ENCODE measurements at regions not wholly inside any gene's neighbourhood (a gene's known extent, or its start where the extent isn't known, plus 50 kb on each side); places are given as distances from the start of the nearest gene placed in this dataset.
"Not testable (repeated sequence)": the region's sequence is repeated elsewhere in the genome, so short reads cannot be mapped to it uniquely, and the experiment has no call there.

DNA sequence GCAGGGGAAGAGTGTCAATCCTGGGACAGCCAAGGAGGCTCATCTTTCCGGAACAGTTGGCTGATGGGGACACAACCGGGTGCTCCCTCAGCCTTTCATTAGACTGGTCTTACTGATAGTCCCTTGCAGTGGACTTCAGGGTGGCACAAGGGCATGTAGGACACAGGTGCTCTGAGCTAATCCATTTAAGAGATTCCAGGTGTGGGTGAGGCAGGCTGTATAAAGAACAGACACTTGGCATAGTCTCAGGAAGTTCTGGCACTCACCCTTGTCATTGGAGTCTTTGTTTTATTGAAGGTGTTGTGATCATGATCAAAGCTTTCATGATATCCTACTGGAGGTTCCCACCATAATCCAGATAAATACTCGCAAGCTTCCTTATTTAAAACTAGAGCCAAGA, 341.6 kb downstream of the EMP1 start:
- ChIA-PET CTCF (no interaction called here), POLR2A (no interaction called here)
- no peak for DNase-seq (ENCODE audit: extremely low spot score)
- TF ChIP-seq ELF4 (IDR thresholded peaks at IDR 0.05) (no peak), LEF1 (IDR thresholded peaks at IDR 0.05; ENCODE audit: borderline replicate concordance) (no peak), BHLHE40 (IDR thresholded peaks at IDR 0.05; ENCODE audit: borderline replicate concordance) (no peak), ZNF384 (IDR thresholded peaks at IDR 0.05) (no peak), CTBP1 (IDR thresholded peaks at IDR 0.05; ENCODE audit: borderline replicate concordance) (no peak), SP1 (IDR thresholded peaks at IDR 0.05) (no peak), FOXM1 (IDR thresholded peaks at IDR 0.05; ENCODE audit: borderline replicate concordance) (no peak), FOXA1 (IDR thresholded peaks at IDR 0.05) (no peak), ARNT (IDR thresholded peaks at IDR 0.05) (no peak), HDGF (IDR thresholded peaks at IDR 0.05; ENCODE audit: borderline replicate concordance) (no peak), NFRKB (IDR thresholded peaks at IDR 0.05) (no peak), L3MBTL2 (conservative IDR thresholded peaks at IDR 0.05) (no peak), SUZ12 (IDR thresholded peaks at IDR 0.05) (no peak), TARDBP (IDR thresholded peaks at IDR 0.05) (no peak), FOXK2 (IDR thresholded peaks at IDR 0.05) (no peak)
- TF ChIP-seq, protein P1, sequence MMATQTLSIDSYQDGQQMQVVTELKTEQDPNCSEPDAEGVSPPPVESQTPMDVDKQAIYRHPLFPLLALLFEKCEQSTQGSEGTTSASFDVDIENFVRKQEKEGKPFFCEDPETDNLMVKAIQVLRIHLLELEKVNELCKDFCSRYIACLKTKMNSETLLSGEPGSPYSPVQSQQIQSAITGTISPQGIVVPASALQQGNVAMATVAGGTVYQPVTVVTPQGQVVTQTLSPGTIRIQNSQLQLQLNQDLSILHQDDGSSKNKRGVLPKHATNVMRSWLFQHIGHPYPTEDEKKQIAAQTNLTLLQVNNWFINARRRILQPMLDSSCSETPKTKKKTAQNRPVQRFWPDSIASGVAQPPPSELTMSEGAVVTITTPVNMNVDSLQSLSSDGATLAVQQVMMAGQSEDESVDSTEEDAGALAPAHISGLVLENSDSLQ (IDR thresholded peaks at IDR 0.05), result no peak

- TF ChIP-seq SUZ12 (IDR thresholded peaks at IDR 0.05) (no peak), ZNF384 (IDR thresholded peaks at IDR 0.05) (no peak), FOXA1 (IDR thresholded peaks at IDR 0.05) (no peak), BHLHE40 (IDR thresholded peaks at IDR 0.05; ENCODE audit: borderline replicate concordance) (no peak), SP1 (IDR thresholded peaks at IDR 0.05) (no peak), ELF4 (IDR thresholded peaks at IDR 0.05) (no peak), NFRKB (IDR thresholded peaks at IDR 0.05) (no peak), HDGF (IDR thresholded peaks at IDR 0.05; ENCODE audit: borderline replicate concordance) (no peak), FOXK2 (IDR thresholded peaks at IDR 0.05) (no peak), ARNT (IDR thresholded peaks at IDR 0.05) (no peak), L3MBTL2 (conservative IDR thresholded peaks at IDR 0.05) (no peak), CTBP1 (IDR thresholded peaks at IDR 0.05; ENCODE audit: borderline replicate concordance) (no peak), TARDBP (IDR thresholded peaks at IDR 0.05) (no peak), LEF1 (IDR thresholded peaks at IDR 0.05; ENCODE audit: borderline replicate concordance) (no peak)
- TF ChIP-seq, protein P1 (IDR thresholded peaks at IDR 0.05), result no peak
- ChIA-PET POLR2A (no interaction called here), CTCF (no interaction called here)
- no peak for DNase-seq (ENCODE audit: extremely low spot score)
Measured at GRCh38 chr12:13537623-13538022, 341.1 kb downstream of the EMP1 start.

DNA sequence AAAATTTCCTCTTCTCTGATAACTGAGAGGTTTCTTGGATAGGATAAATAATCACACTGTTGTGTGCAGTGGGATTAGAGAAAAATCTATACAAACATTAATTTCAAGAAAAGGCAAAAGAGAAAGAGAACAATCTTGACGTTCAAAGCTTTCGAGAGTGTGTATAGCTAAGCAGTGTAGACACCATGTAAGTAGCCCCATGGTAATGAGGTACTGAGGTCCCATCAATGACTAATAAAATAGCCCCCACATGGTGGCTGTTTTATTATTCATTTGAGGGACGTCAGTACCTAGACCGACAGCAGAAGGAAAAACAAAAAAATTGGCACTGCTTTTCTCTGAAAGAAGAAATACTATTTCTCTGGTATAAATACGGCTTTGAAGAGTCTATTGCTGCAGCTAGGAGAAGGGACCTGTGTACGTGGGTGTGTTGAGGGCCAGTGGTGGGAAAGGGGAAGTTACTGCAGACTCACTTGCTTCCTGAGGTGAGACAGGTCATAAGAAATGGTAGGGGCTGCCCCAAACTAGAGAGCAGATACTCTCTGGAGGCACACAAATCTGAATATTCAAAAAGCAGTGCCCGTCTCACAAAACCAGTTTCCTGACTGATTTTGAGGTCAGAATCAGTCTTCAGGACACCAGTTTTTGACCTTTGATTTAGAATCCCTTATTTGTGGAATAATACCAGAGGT, 339.8 kb downstream of the EMP1 start:
- TF ChIP-seq HDGF (IDR thresholded peaks at IDR 0.05; ENCODE audit: borderline replicate concordance) (no peak), FOXA1 (IDR thresholded peaks at IDR 0.05) (no peak)
- TF ChIP-seq, protein P1 (IDR thresholded peaks at IDR 0.05), result no peak
- ChIA-PET POLR2A (no interaction called here), CTCF (interaction anchor here (2.3 to 3.5 kb wide), 3 partner anchors 12 to 281 kb away, joined by 16 to 21 read pairs (median 20); no protein-coding TSS in a partner anchor)
- no peak for DNase-seq (ENCODE audit: extremely low spot score)

DNA sequence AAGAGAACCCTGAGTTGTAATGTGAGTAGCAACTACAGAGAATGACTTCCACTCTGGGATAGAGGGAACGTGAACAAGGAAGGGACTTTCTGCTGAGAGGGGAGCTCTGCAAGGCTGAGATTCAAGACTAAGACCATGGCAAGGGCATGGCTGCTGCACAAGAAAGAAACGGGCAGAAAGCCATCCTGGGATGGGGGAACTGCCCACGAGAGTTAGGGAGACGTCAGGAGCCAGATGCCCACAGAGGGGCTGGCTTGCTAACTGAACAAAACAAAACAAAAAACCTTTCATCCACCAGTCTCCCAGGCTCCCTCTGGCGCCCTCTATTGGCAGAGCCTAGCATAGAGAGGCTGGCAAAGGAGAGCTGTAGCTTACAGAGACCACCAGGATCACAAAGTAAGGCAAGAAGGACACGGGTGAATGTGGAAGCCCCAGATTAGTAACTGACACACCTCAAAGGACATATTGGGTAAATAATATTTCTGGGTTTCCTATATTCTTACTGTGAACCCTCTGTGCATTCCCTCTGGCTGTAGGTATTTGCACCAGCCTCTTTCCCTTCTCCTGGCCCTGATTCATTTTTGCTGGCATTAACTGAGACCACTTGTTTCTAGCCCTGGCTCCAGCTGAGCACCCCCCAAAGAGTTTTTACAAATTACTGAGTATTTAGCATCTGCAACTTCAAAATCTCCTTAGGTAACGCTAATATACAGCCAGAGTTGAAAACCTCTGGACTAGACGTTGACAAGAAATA, 338.3 kb downstream of the EMP1 start:
- CTCF ChIA-PET, result interaction anchor here (0.6 to 3.5 kb wide), 28 partner anchors 8 to 663 kb away, joined by 3 to 21 read pairs (median 4); no protein-coding TSS in a partner anchor
- POLR2A ChIA-PET, result no interaction called here
- no peak for TF ChIP-seq BHLHE40 (IDR thresholded peaks at IDR 0.05; ENCODE audit: borderline replicate concordance)
- TF ChIP-seq FOXA1 (IDR thresholded peaks at IDR 0.05), result no peak
- TF ChIP-seq NFRKB (IDR thresholded peaks at IDR 0.05), result no peak
- no peak for TF ChIP-seq TARDBP (IDR thresholded peaks at IDR 0.05)
- no peak for TF ChIP-seq ELF4 (IDR thresholded peaks at IDR 0.05)
- no peak for TF ChIP-seq SUZ12 (IDR thresholded peaks at IDR 0.05)
- no peak for TF ChIP-seq CTBP1 (IDR thresholded peaks at IDR 0.05; ENCODE audit: borderline replicate concordance)
- TF ChIP-seq FOXK2 (IDR thresholded peaks at IDR 0.05), result no peak
- DNase-seq (ENCODE audit: extremely low spot score), result peak; percentile 66

DNA sequence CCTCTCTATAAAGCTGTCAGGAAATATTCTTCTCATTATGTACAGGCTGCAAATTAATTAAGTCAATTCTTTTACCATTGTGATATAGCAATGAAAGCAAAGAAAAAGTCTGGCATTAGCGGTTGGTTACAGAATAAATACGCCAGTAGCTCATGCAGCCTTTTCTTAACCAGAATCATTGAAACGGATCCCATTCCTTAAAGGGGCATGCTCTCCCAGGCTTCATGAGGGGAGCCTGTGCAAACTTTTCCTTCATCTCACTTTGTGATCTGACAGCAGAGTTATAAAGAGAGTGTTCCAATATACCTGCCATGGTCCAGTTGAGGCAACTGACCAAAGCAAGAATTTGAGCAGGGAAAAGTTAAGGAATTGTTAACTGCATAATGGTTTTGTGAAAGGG, 337.7 kb downstream of the EMP1 start:
- no peak for TF ChIP-seq SP1 (IDR thresholded peaks at IDR 0.05)
- no peak for TF ChIP-seq HDGF (IDR thresholded peaks at IDR 0.05; ENCODE audit: borderline replicate concordance)
- TF ChIP-seq FOXA1 (IDR thresholded peaks at IDR 0.05), result no peak
- TF ChIP-seq BHLHE40 (IDR thresholded peaks at IDR 0.05; ENCODE audit: borderline replicate concordance), result no peak
- no peak for TF ChIP-seq ZNF384 (IDR thresholded peaks at IDR 0.05)
- TF ChIP-seq ELF4 (IDR thresholded peaks at IDR 0.05), result no peak
- TF ChIP-seq LEF1 (IDR thresholded peaks at IDR 0.05; ENCODE audit: borderline replicate concordance), result no peak
- no peak for TF ChIP-seq L3MBTL2 (conservative IDR thresholded peaks at IDR 0.05)
- TF ChIP-seq CTBP1 (IDR thresholded peaks at IDR 0.05; ENCODE audit: borderline replicate concordance), result no peak
- TF ChIP-seq SUZ12 (IDR thresholded peaks at IDR 0.05), result no peak
- no peak for TF ChIP-seq NFRKB (IDR thresholded peaks at IDR 0.05)
- DNase-seq (ENCODE audit: extremely low spot score), result no peak
- ChIA-PET POLR2A (no interaction called here), CTCF (interaction anchor here (0.6 to 3.5 kb wide), 17 partner anchors 10 to 408 kb away, joined by 3 to 21 read pairs (median 4); no protein-coding TSS in a partner anchor)

- CTCF ChIA-PET, result interaction anchor here (0.6 to 1.4 kb wide), 2 partner anchors 15 to 275 kb away, joined by 3 to 5 read pairs; no protein-coding TSS in a partner anchor
- TF ChIP-seq SUZ12 (IDR thresholded peaks at IDR 0.05) (no peak), ZNF384 (IDR thresholded peaks at IDR 0.05) (no peak), LEF1 (IDR thresholded peaks at IDR 0.05; ENCODE audit: borderline replicate concordance) (no peak), FOXK2 (IDR thresholded peaks at IDR 0.05) (no peak), L3MBTL2 (conservative IDR thresholded peaks at IDR 0.05) (no peak), FOXM1 (IDR thresholded peaks at IDR 0.05; ENCODE audit: borderline replicate concordance) (no peak), NFRKB (IDR thresholded peaks at IDR 0.05) (no peak), FOXA1 (IDR thresholded peaks at IDR 0.05) (no peak), SP1 (IDR thresholded peaks at IDR 0.05) (no peak), BHLHE40 (IDR thresholded peaks at IDR 0.05; ENCODE audit: borderline replicate concordance) (no peak)
- TF ChIP-seq, protein P1 (IDR thresholded peaks at IDR 0.05), result no peak
- DNase-seq (ENCODE audit: extremely low spot score), result no peak
- POLR2A ChIA-PET, result no interaction called here
Measured at GRCh38 chr12:13530966-13531365, 334.4 kb downstream of the EMP1 start.

- CTCF ChIA-PET; POLR2A ChIA-PET; DNase-seq (ENCODE audit: extremely low spot score): not testable (repeated sequence)
Measured at GRCh38 chr12:13526185-13526921, 329.8 kb downstream of the EMP1 start.

All from HEK293T (cell line).